Upper lobe of left lung (tissue), 6 donors: ENCODE measurements at regions not wholly inside any gene's neighbourhood (a gene's known extent, or its start where the extent isn't known, plus 50 kb on each side); places are given as distances from the start of the nearest gene placed in this dataset.

Experiments used
- ATAC-seq, 2 donors: fragments of 200-7000 bp; cut with Tn5 transposase; one replicate each; pipeline ENCODE4 v1.9.1; 2022; ENCODE audit warnings: mild to moderate bottlenecking in 2 of 2, moderate library complexity in 2 of 2; ENCODE audit not compliant: low FRiP score in 2 of 2
- DNase-seq, 2 donors: peaks; one replicate each; pipeline ENCODE4 v3.0.0-alpha.2; 2019 to 2020
- H3K27ac ChIP-seq, 4 donors: fragments of 200-600 bp; sonication (generic); one replicate each; pipeline ENCODE4 v1.5.1; 2016 to 2019
- H3K27me3 ChIP-seq, 4 donors: fragments of 200-600 bp; sonication (generic); one replicate each; pipeline ENCODE4 v1.5.1; 2017 to 2019
- H3K36me3 ChIP-seq, 4 donors: fragments of 200-600 bp; sonication (generic); one replicate each; pipeline ENCODE4 v1.5.1; 2016 to 2019
- H3K4me1 ChIP-seq, 4 donors: fragments of 200-600 bp; sonication (generic); one replicate each; pipeline ENCODE4 v1.5.1; 2018 to 2019
- H3K4me3 ChIP-seq, 4 donors: fragments of 200-600 bp; sonication (generic); one replicate each; pipeline ENCODE4 v1.5.1; 2017 to 2019; ENCODE audit warnings: mild to moderate bottlenecking in 2 of 4, moderate library complexity in 1 of 4
- H3K9me3 ChIP-seq, 4 donors: fragments of 200-600 bp; sonication (generic); one replicate each; pipeline ENCODE4 v1.5.1; 2018 to 2019
- EP300 ChIP-seq, 4 donors: sonication (generic); formaldehyde crosslinking; IDR thresholded peaks; one replicate each; pipeline ENCODE4 v1.5.1; 2017; ENCODE audit warnings: antibody characterized with exemption in 4 of 4, control low read depth in 2 of 4
- POLR2A ChIP-seq, 4 donors: fragments of 450-650 bp; IDR thresholded peaks; one replicate each; pipeline ENCODE4 v1.5.1; 2016 to 2017; ENCODE audit warnings: antibody characterized with exemption in 4 of 4, mild to moderate bottlenecking in 2 of 4
- POLR2AphosphoS5 ChIP-seq, 2 donors: sonication (generic); formaldehyde crosslinking; IDR thresholded peaks; one replicate each; pipeline ENCODE4 v1.5.1; 2017; ENCODE audit warnings: antibody characterized with exemption in 2 of 2
- WGBS, 2 donors: methylation state at CpG; one replicate each; pipeline ENCODE4 v1.1.5; 2017 to 2018; 5-methylcytosine and 5-hydroxymethylcytosine counted together
- TF ChIP-seq, protein P1 (sequence below), 6 experiments: fragments of 450-650 bp in 4 of 6; fragments of 200-600 bp in 2 of 6; sonication (generic) in 2 of 6; IDR thresholded peaks; one replicate each; pipeline ENCODE4 v1.5.1; 2016 to 2019; ENCODE audit warnings: antibody characterized with exemption in 6 of 6
- donor health status: DM: no; HTN: no; CAD: no; lungs with moderate emphysema.
- donor health status: DM: no; HTN: yes; CAD: no; lungs with severe emphysema.

GRCh38 chr7:89988074-89988473, 166.2 kb upstream of the STEAP1 start:
- DNase-seq (no peak), ATAC-seq (no peak)
- Histone ChIP-seq H3K36me3 (no peaks in the 10 kb centered on the region), H3K4me1 (no peaks in the 10 kb centered on the region), H3K27ac (no peak overlapping the region), H3K27me3 (no peaks in the 10 kb centered on the region), H3K4me3 (no peak overlapping the region), H3K9me3 (no peaks in the 10 kb centered on the region)
- no peak for TF ChIP-seq POLR2AphosphoS5 (IDR thresholded peaks at IDR 0.05)
- 40 to 60% methylated on average over 1 of the region's 1 CpG for WGBS, 2 donors

GRCh38 chr7:89989454-89989853, 164.8 kb upstream of the STEAP1 start:
- no peaks in the 10 kb centered on the region for H3K9me3 ChIP-seq
- WGBS, 2 donors = 61% methylated on average over 2 of the region's 2 CpGs
- no peaks in the 10 kb centered on the region for H3K27me3 ChIP-seq
- no peak for TF ChIP-seq POLR2A (IDR thresholded peaks at IDR 0.05)
- DNase-seq = no peak
- H3K4me1 ChIP-seq = no peaks in the 10 kb centered on the region
- H3K36me3 ChIP-seq = no peaks in the 10 kb centered on the region
- ATAC-seq = no peak
- no peak overlapping the region for H3K4me3 ChIP-seq
- H3K27ac ChIP-seq = no peak overlapping the region

- no peak overlapping the region for H3K27ac ChIP-seq
- DNase-seq (no peak), ATAC-seq (no peak)
- H3K27me3 ChIP-seq = no peaks in the 10 kb centered on the region
- no peaks in the 10 kb centered on the region for H3K4me1 ChIP-seq
- H3K36me3 ChIP-seq = no peaks in the 10 kb centered on the region
- no peak overlapping the region for H3K4me3 ChIP-seq
- TF ChIP-seq EP300 (IDR thresholded peaks at IDR 0.05) (no peak), POLR2AphosphoS5 (IDR thresholded peaks at IDR 0.05) (no peak), POLR2A (IDR thresholded peaks at IDR 0.05) (no peak)
- TF ChIP-seq, protein P1, sequence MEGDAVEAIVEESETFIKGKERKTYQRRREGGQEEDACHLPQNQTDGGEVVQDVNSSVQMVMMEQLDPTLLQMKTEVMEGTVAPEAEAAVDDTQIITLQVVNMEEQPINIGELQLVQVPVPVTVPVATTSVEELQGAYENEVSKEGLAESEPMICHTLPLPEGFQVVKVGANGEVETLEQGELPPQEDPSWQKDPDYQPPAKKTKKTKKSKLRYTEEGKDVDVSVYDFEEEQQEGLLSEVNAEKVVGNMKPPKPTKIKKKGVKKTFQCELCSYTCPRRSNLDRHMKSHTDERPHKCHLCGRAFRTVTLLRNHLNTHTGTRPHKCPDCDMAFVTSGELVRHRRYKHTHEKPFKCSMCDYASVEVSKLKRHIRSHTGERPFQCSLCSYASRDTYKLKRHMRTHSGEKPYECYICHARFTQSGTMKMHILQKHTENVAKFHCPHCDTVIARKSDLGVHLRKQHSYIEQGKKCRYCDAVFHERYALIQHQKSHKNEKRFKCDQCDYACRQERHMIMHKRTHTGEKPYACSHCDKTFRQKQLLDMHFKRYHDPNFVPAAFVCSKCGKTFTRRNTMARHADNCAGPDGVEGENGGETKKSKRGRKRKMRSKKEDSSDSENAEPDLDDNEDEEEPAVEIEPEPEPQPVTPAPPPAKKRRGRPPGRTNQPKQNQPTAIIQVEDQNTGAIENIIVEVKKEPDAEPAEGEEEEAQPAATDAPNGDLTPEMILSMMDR (IDR thresholded peaks at IDR 0.05) = no peak
- 50 to 71% methylated on average over 1 of the region's 1 CpG for WGBS, 2 donors
- H3K9me3 ChIP-seq = no peaks in the 10 kb centered on the region
Measured at GRCh38 chr7:89994483-89994882, 159.8 kb upstream of the STEAP1 start.

DNA sequence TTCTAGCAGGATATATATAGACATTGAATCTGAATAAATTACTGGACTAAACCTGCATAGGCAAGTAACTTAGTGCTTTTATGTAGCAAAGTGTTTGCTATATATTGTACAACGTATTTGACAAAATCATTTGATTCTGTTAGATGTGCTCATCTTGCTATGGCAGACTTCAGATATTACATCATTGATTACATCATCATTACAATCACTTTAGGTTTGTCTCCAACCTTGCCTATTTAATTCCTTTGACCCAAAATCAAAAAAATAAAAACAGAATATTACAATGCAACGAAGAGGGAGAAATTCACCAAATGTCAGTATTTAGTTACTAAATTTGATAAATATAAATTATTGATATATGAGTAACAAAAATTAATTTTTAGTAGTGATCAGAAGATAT, 155.7 kb upstream of the STEAP1 start:
- no peak overlapping the region for H3K4me3 ChIP-seq
- no peaks in the 10 kb centered on the region for H3K27me3 ChIP-seq
- no peaks in the 10 kb centered on the region for H3K4me1 ChIP-seq
- 64 to 79% methylated on average over 2 of the region's 2 CpGs for WGBS, 2 donors
- H3K27ac ChIP-seq = no peak overlapping the region
- no peak for TF ChIP-seq EP300 (IDR thresholded peaks at IDR 0.05)
- TF ChIP-seq, protein P1 (IDR thresholded peaks at IDR 0.05) = no peak
- no peak for TF ChIP-seq POLR2A (IDR thresholded peaks at IDR 0.05)
- TF ChIP-seq POLR2AphosphoS5 (IDR thresholded peaks at IDR 0.05) = no peak
- DNase-seq = no peak
- no peaks in the 10 kb centered on the region for H3K36me3 ChIP-seq
- no peak for ATAC-seq
- no peaks in the 10 kb centered on the region for H3K9me3 ChIP-seq

- ATAC-seq = no peak
- no peak for DNase-seq
- Histone ChIP-seq H3K4me1 (no peaks in the 10 kb centered on the region), H3K4me3 (no peak overlapping the region), H3K27ac (no peak overlapping the region), H3K27me3 (no peaks in the 10 kb centered on the region), H3K9me3 (no peaks in the 10 kb centered on the region), H3K36me3 (no peaks in the 10 kb centered on the region)
- TF ChIP-seq POLR2AphosphoS5 (IDR thresholded peaks at IDR 0.05) = no peak
- WGBS, 2 donors = 73% methylated on average over 2 of the region's 2 CpGs
Measured at GRCh38 chr7:90005836-90006235, 148.4 kb upstream of the STEAP1 start.

GRCh38 chr7:90007001-90007654, 147.1 kb upstream of the STEAP1 start:
- no peaks in the 10 kb centered on the region for H3K9me3 ChIP-seq
- no peaks in the 10 kb centered on the region for H3K4me1 ChIP-seq
- WGBS, 2 donors = 36 to 58% methylated on average over 3 of the region's 3 CpGs
- no peak overlapping the region for H3K4me3 ChIP-seq
- DNase-seq = no peak
- no peak overlapping the region for H3K27ac ChIP-seq
- ATAC-seq = no peak
- no peaks in the 10 kb centered on the region for H3K27me3 ChIP-seq
- H3K36me3 ChIP-seq = no peaks in the 10 kb centered on the region
- TF ChIP-seq POLR2A (IDR thresholded peaks at IDR 0.05) (no peak), POLR2AphosphoS5 (IDR thresholded peaks at IDR 0.05) (no peak), EP300 (IDR thresholded peaks at IDR 0.05) (no peak)
- TF ChIP-seq, protein P1 (IDR thresholded peaks at IDR 0.05) = no peak
